WERI-Rb-1 (cell line): ENCODE measurements at regions not wholly inside any gene's neighbourhood (a gene's known extent, or its start where the extent isn't known, plus 50 kb on each side); places are given as distances from the start of the nearest gene placed in this dataset.

Experiments used
- DNase-seq: peaks from one replicate; pipeline ENCODE4 v3.0.0-alpha.2; 2020
- H3K27ac ChIP-seq: fragments of 250-450 bp; sonication (Bioruptor Pico); 2 replicates; pipeline ENCODE4 v1.5.1; 2020; ENCODE audit warnings: mild to moderate bottlenecking, moderate library complexity
- H3K27me3 ChIP-seq: fragments of 250-450 bp; sonication (Bioruptor Pico); 2 replicates; pipeline ENCODE4 v1.5.1; 2021; ENCODE audit warnings: mild to moderate bottlenecking, low read depth, moderate library complexity; ENCODE audit not compliant: insufficient read depth, severe bottlenecking
- H3K36me3 ChIP-seq: fragments of 250-450 bp; sonication (Bioruptor Pico); 2 replicates; pipeline ENCODE4 v1.5.1; 2020; ENCODE audit warnings: mild to moderate bottlenecking, moderate library complexity
- H3K4me3 ChIP-seq: 2 replicates; pipeline ENCODE4 v1.5.1; 2011; ENCODE audit warnings: low read depth, mild to moderate bottlenecking, control low read depth, low read length
- H3K9me3 ChIP-seq: fragments of 250-450 bp; sonication (Bioruptor Pico); 2 replicates; pipeline ENCODE4 v1.5.1; 2021; ENCODE audit warnings: mild to moderate bottlenecking, moderate library complexity; ENCODE audit not compliant: severe bottlenecking
- TF ChIP-seq, protein P1 (sequence below): IDR thresholded peaks from 2 replicates; pipeline ENCODE4 v1.5.1; 2011; ENCODE audit warnings: low read depth, mild to moderate bottlenecking, control low read depth, inconsistent platforms, low read length

DNA sequence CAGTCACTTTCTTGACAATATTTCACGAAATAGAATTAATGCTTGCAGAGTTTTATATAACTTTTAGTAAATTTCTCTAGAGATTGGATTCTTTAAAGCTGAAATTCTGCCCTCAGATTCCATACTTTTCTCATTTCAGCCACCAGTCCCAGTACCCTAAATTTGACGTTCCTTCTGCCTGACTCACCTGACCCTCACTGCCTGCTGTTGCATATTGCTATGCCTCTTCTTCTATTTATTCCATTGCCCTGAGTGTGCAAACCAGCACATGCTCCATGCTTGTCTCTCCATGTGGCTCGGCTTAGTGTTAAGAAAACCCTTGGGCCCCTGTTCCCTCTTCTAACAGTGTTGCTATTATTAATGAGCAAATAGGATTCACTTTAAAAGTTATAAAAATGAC is 533.3 kb downstream of the LRFN5 start:
- Histone ChIP-seq H3K27me3 (peaks cover 25% of the 10 kb centered on the region), H3K36me3 (no peaks in the 10 kb centered on the region), H3K4me3 (no peak overlapping the region), H3K9me3 (no peaks in the 10 kb centered on the region), H3K27ac (no peak overlapping the region)
- no peak for DNase-seq
- TF ChIP-seq, protein P1, sequence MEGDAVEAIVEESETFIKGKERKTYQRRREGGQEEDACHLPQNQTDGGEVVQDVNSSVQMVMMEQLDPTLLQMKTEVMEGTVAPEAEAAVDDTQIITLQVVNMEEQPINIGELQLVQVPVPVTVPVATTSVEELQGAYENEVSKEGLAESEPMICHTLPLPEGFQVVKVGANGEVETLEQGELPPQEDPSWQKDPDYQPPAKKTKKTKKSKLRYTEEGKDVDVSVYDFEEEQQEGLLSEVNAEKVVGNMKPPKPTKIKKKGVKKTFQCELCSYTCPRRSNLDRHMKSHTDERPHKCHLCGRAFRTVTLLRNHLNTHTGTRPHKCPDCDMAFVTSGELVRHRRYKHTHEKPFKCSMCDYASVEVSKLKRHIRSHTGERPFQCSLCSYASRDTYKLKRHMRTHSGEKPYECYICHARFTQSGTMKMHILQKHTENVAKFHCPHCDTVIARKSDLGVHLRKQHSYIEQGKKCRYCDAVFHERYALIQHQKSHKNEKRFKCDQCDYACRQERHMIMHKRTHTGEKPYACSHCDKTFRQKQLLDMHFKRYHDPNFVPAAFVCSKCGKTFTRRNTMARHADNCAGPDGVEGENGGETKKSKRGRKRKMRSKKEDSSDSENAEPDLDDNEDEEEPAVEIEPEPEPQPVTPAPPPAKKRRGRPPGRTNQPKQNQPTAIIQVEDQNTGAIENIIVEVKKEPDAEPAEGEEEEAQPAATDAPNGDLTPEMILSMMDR: no peak

DNA sequence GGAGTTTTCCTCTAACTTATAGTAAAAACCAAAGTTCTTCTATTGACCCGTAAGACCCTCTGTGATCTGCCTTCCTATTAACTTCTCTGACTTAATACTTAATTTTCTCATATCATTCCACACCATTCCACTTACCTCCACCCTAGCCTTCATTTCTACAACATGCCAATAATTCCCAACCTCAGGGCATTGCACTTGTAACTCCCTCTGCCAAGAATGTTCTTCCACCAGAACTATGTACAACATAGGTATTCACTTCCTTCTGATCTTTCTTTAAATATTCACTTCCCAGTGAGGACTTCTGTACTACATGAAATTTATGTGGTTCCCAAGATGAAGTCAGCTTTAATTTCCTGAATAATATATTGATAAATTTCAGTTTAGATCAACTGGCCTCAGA is 531.7 kb downstream of the LRFN5 start:
- no peaks in the 10 kb centered on the region for H3K9me3 ChIP-seq

DNA sequence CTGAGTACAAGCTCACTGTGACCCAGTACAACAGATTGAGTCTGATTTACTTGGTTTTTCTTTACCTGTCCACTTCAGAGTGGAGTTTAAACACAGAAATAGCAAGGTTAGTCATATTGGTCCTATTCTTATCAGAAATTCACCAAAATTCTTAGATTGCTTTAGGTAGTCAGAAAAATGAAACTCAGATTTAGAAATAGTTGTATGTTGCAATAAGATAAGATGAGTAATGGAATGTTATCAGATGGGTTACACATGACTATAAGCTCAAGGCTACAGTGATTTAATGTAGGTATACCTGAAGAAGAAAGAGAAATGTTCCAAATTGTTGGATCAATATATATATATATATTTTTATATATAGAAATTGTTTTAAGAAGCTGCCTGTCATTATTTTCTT is 524.1 kb downstream of the LRFN5 start:
- peaks cover 36% of the 10 kb centered on the region for H3K27me3 ChIP-seq
- H3K4me3 ChIP-seq: no peak overlapping the region
- TF ChIP-seq, protein P1: no peak
- DNase-seq: no peak
- no peaks in the 10 kb centered on the region for H3K9me3 ChIP-seq
- H3K27ac ChIP-seq: no peak overlapping the region
- no peaks in the 10 kb centered on the region for H3K36me3 ChIP-seq

More for the DNA sequence above, 531.7 kb downstream of the LRFN5 start:
- TF ChIP-seq, protein P1: no peak
- Histone ChIP-seq H3K27me3 (peaks cover 28% of the 10 kb centered on the region), H3K27ac (no peak overlapping the region), H3K4me3 (no peak overlapping the region), H3K36me3 (no peaks in the 10 kb centered on the region)
- no peak for DNase-seq

DNA sequence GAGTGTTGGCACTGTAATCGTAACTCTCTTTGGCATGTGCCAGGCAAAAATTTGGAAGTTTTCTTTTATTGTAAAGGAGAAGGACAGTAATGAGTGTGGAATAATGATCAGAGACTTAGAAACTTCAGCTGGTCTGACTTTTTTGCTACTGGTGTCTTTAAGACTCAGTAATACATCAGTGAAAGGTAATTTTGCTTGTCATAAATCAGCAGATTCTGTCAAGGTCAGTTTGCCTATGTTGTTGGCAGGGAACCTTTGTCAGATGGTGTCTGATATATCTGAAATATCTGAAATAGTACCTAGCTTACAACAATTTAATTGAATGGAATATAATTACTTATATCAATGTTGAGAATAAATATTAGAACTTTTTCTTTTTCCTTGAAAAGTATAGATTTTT is 516.9 kb downstream of the LRFN5 start:
- Histone ChIP-seq H3K9me3 (no peaks in the 10 kb centered on the region), H3K27ac (no peak overlapping the region), H3K36me3 (no peaks in the 10 kb centered on the region), H3K27me3 (peaks cover 33% of the 10 kb centered on the region), H3K4me3 (no peak overlapping the region)
- no peak for DNase-seq
- TF ChIP-seq, protein P1: no peak

DNA sequence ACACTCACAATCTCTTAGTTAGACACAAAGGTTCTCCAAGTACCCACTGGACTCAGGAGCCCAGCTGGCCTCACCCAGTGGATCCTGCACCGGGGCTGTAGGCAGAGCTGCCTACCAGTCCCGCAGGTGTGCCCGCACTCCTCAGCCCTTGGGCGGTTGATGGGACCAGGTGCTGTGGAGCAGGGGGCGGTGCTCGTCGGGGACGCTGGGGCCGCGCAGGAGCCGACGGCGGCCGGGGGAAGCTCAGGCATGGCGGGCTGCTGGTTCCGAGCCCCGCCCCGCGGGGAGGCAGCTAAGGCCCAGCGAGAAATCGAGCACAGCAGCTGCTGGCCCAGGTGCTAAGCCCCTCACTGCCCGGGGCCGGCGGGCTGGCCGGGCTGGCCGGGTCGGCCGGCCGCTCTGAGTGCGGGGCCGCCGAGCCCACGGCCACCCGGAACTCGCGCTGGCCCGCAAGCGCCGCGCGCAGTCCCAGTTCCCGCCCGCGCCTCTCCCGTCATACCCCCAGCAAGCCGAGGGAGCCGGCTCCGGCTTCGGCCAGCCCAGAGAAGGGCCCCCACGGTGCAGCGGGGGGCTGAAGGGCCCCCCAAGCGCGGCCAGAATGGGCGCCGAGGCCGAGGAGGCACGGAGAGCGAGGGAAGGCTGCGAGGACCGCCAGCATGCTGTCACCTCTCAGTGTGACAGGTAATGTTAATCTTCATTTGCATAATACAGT is 506.8 kb downstream of the LRFN5 start:
- H3K9me3 ChIP-seq: no peaks in the 10 kb centered on the region
- no peaks in the 10 kb centered on the region for H3K36me3 ChIP-seq
- no peaks in the 10 kb centered on the region for H3K27me3 ChIP-seq
- H3K27ac ChIP-seq: no peak overlapping the region
- TF ChIP-seq, protein P1: no peak
- DNase-seq: no peak
- no peak overlapping the region for H3K4me3 ChIP-seq

DNA sequence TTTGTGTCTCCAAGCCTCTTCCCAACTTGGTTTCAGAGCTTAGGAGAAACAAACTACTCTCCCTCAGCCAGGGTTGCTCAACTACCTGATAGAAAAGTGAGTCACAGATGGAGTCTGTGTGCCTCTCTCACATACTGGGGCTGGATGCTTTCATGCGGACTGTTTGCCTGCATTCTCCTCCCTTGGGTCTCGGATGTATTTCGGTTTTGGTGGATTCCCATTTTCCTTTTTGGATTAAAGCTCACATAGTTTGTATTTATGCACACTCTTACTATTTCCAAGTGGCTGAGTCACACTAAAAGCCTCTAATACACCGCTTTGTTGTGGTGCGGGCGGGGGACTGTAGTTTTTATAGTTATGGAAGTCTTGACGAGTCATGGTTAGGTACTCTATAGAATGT is 505.4 kb downstream of the LRFN5 start:
- no peaks in the 10 kb centered on the region for H3K27me3 ChIP-seq
- no peak for DNase-seq
- no peak overlapping the region for H3K4me3 ChIP-seq
- no peaks in the 10 kb centered on the region for H3K36me3 ChIP-seq
- H3K27ac ChIP-seq: no peak overlapping the region
- no peaks in the 10 kb centered on the region for H3K9me3 ChIP-seq
- TF ChIP-seq, protein P1: no peak
